Ovary (tissue), 7 donors: ENCODE measurements at regions not wholly inside any gene's neighbourhood (a gene's known extent, or its start where the extent isn't known, plus 50 kb on each side); places are given as distances from the start of the nearest gene placed in this dataset.

Experiments
- DNase-seq, 5 donors: peaks; one replicate each; pipeline ENCODE4 v3.0.0-alpha.2; 2019 to 2020
- H3K27ac ChIP-seq, 2 donors: fragments of 200-600 bp; one replicate each; pipeline versions ENCODE4 v1.5.1 to v1.8.0; 2019 to 2022
- H3K27me3 ChIP-seq: fragments of 200-600 bp; one replicate; pipeline ENCODE4 v1.8.0; 2022
- H3K36me3 ChIP-seq: fragments of 200-600 bp; sonication (generic); one replicate; pipeline ENCODE4 v1.5.1; 2019
- H3K4me1 ChIP-seq: one replicate; pipeline ENCODE4 v1.8.1; 2013; ENCODE audit warnings: mild to moderate bottlenecking, moderate library complexity; ENCODE audit not compliant: insufficient read depth
- H3K4me3 ChIP-seq: fragments of 200-600 bp; sonication (generic); one replicate; pipeline ENCODE4 v1.5.1; 2017
- H3K9me3 ChIP-seq, 2 donors: fragments of 200-600 bp in 1 of 2; sonication (generic) in 1 of 2; one replicate each; pipeline versions ENCODE4 v1.5.1 to v1.8.1; 2013 to 2019; ENCODE audit warnings: mild to moderate bottlenecking in 1 of 2, moderate library complexity in 1 of 2
- EP300 ChIP-seq: sonication (generic); formaldehyde crosslinking; IDR thresholded peaks from one replicate; pipeline ENCODE4 v1.6.1; 2017; ENCODE audit warnings: antibody characterized with exemption
- POLR2A ChIP-seq: fragments of 450-650 bp; IDR thresholded peaks from one replicate; pipeline ENCODE4 v1.6.1; 2017; ENCODE audit warnings: antibody characterized with exemption, mild to moderate bottlenecking, moderate library complexity
- WGBS, 3 donors: extraction: QIAGEN DNeasy Blood & Tissue Kit in 1 of 3; methylation state at CpG; one replicate each; pipeline versions ENCODE4 v1.1.5 to v1.1.7; 2013 to 2017; 5-methylcytosine and 5-hydroxymethylcytosine counted together
- intact Hi-C, 4 donors: fragments of 100-400 bp; cut with DNase I; formaldehyde crosslinking; loops; one replicate each; pipeline versions ENCODE4 v1.11.0 to v1.15.1; 2022 to 2023
- TF ChIP-seq, protein P1 (sequence below), 3 donors: fragments of 450-650 bp in 2 of 3; fragments of 200-600 bp in 1 of 3; IDR thresholded peaks; one replicate each; pipeline versions ENCODE4 v1.5.1 to v1.8.0; 2016 to 2022; ENCODE audit warnings: antibody characterized with exemption in 3 of 3, mild to moderate bottlenecking in 1 of 3
- donor health status: DM: no; HTN: no; CAD: no; lungs with moderate emphysema.
- donor health status: DM: no; HTN: no; CAD: no.
- donor health status: Bipolar disorder and iron deficiency.
- donor health status: DM: no; HTN: no; CAD: no.
- donor health status: DM: yes; HTN: yes; CAD: no.

GRCh38 chr15:35979608-35980007 lies 433.6 kb upstream of the DPH6 start:
- Histone ChIP-seq H3K36me3 (no peaks in the 10 kb centered on the region), H3K4me3 (no peak overlapping the region), H3K27ac (no peak overlapping the region), H3K9me3 (no peaks in the 10 kb centered on the region), H3K27me3 (no peaks in the 10 kb centered on the region), H3K4me1 (no peaks in the 10 kb centered on the region)
- intact Hi-C loops: loop anchor here in 1 of 4 donors (10.0 kb wide), 1 partner anchor 85 kb away; no protein-coding TSS in a partner anchor
- no peak for DNase-seq
- WGBS, 3 donors: 75 to 77% (median 75%) methylated on average over 2 of the region's 2 CpGs
- TF ChIP-seq, protein P1, sequence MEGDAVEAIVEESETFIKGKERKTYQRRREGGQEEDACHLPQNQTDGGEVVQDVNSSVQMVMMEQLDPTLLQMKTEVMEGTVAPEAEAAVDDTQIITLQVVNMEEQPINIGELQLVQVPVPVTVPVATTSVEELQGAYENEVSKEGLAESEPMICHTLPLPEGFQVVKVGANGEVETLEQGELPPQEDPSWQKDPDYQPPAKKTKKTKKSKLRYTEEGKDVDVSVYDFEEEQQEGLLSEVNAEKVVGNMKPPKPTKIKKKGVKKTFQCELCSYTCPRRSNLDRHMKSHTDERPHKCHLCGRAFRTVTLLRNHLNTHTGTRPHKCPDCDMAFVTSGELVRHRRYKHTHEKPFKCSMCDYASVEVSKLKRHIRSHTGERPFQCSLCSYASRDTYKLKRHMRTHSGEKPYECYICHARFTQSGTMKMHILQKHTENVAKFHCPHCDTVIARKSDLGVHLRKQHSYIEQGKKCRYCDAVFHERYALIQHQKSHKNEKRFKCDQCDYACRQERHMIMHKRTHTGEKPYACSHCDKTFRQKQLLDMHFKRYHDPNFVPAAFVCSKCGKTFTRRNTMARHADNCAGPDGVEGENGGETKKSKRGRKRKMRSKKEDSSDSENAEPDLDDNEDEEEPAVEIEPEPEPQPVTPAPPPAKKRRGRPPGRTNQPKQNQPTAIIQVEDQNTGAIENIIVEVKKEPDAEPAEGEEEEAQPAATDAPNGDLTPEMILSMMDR (IDR thresholded peaks at IDR 0.05): no peak
- TF ChIP-seq POLR2A: no peak

DNA sequence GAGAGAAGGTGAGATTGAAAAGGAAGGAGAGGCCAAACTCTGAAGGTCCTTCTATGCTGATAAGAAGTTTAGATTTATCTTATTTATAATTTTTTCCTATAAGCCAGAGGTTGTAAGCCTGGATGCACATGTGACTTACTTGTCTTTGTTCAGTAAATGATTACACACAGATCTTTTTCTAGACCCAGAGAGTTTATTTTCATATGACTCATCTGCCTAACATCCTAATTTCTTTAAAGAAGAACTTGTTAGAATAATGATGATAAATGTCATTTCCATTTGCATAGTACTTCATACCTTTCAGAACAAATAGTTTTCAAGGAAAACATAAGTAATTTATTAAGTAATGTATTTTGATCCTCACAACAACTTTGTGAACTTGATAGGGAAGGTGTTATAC lies 434.8 kb upstream of the DPH6 start:
- peaks cover 2% of the 10 kb centered on the region for H3K4me1 ChIP-seq
- TF ChIP-seq POLR2A (no peak), EP300 (no peak)
- TF ChIP-seq, protein P1 (IDR thresholded peaks at IDR 0.05): no peak
- no peak for DNase-seq
- no peak overlapping the region for H3K4me3 ChIP-seq
- no peaks in the 10 kb centered on the region for H3K27me3 ChIP-seq
- no peak overlapping the region for H3K27ac ChIP-seq
- no peaks in the 10 kb centered on the region for H3K9me3 ChIP-seq
- no peaks in the 10 kb centered on the region for H3K36me3 ChIP-seq
- intact Hi-C loops: no loop called here

- Histone ChIP-seq H3K4me1 (peaks cover 2% of the 10 kb centered on the region), H3K9me3 (no peaks in the 10 kb centered on the region), H3K36me3 (no peaks in the 10 kb centered on the region), H3K27ac (no peak overlapping the region), H3K4me3 (no peak overlapping the region), H3K27me3 (no peaks in the 10 kb centered on the region)
- intact Hi-C loops: no loop called here
- TF ChIP-seq, protein P1 (IDR thresholded peaks at IDR 0.05): no peak
- TF ChIP-seq EP300 (no peak), POLR2A (no peak)
- whole genome bisulfite sequencing, 3 donors: 40 to 49% (median 48%) methylated on average over 7 of the region's 7 CpGs
- peak in 3 of 5 donors; percentile 20 to 32 (median 27) for DNase-seq
These were observed 440.3 kb upstream of the DPH6 start for GRCh38 chr15:35986191-35986721.

GRCh38 chr15:35987056-35987455 lies 441.1 kb upstream of the DPH6 start:
- no peak for DNase-seq
- H3K9me3 ChIP-seq: no peaks in the 10 kb centered on the region
- no peak overlapping the region for H3K27ac ChIP-seq
- no peak overlapping the region for H3K4me3 ChIP-seq
- H3K36me3 ChIP-seq: no peaks in the 10 kb centered on the region
- TF ChIP-seq EP300 (no peak), POLR2A (no peak)
- TF ChIP-seq, protein P1 (IDR thresholded peaks at IDR 0.05): no peak
- no peaks in the 10 kb centered on the region for H3K27me3 ChIP-seq
- peaks cover 2% of the 10 kb centered on the region for H3K4me1 ChIP-seq
- intact Hi-C loops: no loop called here
- WGBS, 3 donors: 29 to 38% (median 37%) methylated on average over 2 of the region's 2 CpGs
